ENCODE measurements at regions not wholly inside any gene's neighbourhood (a gene's known extent, or its start where the extent isn't known, plus 50 kb on each side); places are given as distances from the start of the nearest gene placed in this dataset.

DNA sequence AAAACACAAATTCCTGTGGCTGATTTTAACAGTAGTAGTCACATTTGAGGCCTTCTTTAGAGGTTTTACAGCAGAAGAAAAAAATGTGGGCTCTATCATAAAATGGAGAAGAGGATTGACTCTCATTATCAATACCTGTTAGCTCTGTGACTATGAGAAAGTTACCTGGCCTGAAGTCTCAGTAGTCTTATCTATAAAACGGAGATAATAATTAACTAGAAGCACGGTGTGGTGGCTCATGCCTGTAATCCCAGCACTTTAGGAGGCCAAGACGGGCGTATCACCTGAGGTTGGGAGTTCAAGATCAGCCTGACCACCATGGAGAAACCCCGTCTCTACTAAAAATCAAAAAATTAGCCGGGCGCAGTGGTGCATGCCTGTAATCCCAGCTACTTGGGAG, 90.4 kb upstream of the PLPPR4 start:
- Histone ChIP-seq H3K9ac (ENCODE audit: control insufficient read depth, insufficient read depth, low read length) (no peak overlapping the region), H3K4me2 (ENCODE audit: control insufficient read depth, insufficient read depth) (no peak overlapping the region), H3K36me3 (ENCODE audit: control insufficient read depth in 2 of 2, insufficient read depth in 2 of 2, low read length in 1 of 2) (no peaks in the 10 kb centered on the region), H3K4me1 (ENCODE audit: control insufficient read depth, insufficient read depth, low read length) (no peaks in the 10 kb centered on the region), H3K9me3 (replicated peaks; ENCODE audit: control insufficient read depth, insufficient read depth, low read length) (no peaks in the 10 kb centered on the region), H3K79me2 (ENCODE audit: control insufficient read depth, insufficient read depth, low read length) (no peaks in the 10 kb centered on the region), H3K27me3 (replicated peaks in 1 of 2; ENCODE audit: control insufficient read depth in 2 of 2, insufficient read depth in 2 of 2, low read length in 1 of 2) (no peaks in the 10 kb centered on the region), H3K27ac (ENCODE audit: control insufficient read depth, insufficient read depth) (no peak overlapping the region), H3K4me3 (no peak overlapping the region), H4K20me1 (ENCODE audit: control insufficient read depth, insufficient read depth) (no peaks in the 10 kb centered on the region), H2AFZ (ENCODE audit: control insufficient read depth, low read depth, low read length) (no peak overlapping the region)
- FAIRE-seq (no peak), DNase-seq (ENCODE audit: low read depth, low spot score) (no peak), ATAC-seq (no peak)
- in situ Hi-C loops (cut with MboI) (loop anchor here (10.0 kb wide), 1 partner anchor 301 kb away; no protein-coding TSS in a partner anchor), intact Hi-C loops (cut with micrococcal nuclease; ENCODE audit: unreplicated experiment) (no loop called here)
- WGBS (ENCODE audit: insufficient coverage, insufficient replicate concordance, low lambda C conversion rate, missing lambda C conversion rate) = 36% methylated on average over 7 of the region's 7 CpGs
- ChIA-PET RAD21 (ENCODE audit: unreplicated experiment) (no interaction called here), SMC1A (ENCODE audit: uncharacterized antibody, unreplicated experiment) (no interaction called here), CTCF (interaction anchor here (4.1 kb wide), 1 partner anchor 308 kb away, joined by 16 read pairs; no protein-coding TSS in a partner anchor), POLR2A (no interaction called here)
- TF ChIP-seq TCF3 (IDR thresholded peaks at IDR 0.05; ENCODE audit: borderline replicate concordance, insufficient read depth, low read depth, low read length) = no peak
- TF ChIP-seq FOS (IDR thresholded peaks at IDR 0.05; ENCODE audit: borderline replicate concordance, extremely low read depth, insufficient read length) = no peak
- TF ChIP-seq, protein P1, sequence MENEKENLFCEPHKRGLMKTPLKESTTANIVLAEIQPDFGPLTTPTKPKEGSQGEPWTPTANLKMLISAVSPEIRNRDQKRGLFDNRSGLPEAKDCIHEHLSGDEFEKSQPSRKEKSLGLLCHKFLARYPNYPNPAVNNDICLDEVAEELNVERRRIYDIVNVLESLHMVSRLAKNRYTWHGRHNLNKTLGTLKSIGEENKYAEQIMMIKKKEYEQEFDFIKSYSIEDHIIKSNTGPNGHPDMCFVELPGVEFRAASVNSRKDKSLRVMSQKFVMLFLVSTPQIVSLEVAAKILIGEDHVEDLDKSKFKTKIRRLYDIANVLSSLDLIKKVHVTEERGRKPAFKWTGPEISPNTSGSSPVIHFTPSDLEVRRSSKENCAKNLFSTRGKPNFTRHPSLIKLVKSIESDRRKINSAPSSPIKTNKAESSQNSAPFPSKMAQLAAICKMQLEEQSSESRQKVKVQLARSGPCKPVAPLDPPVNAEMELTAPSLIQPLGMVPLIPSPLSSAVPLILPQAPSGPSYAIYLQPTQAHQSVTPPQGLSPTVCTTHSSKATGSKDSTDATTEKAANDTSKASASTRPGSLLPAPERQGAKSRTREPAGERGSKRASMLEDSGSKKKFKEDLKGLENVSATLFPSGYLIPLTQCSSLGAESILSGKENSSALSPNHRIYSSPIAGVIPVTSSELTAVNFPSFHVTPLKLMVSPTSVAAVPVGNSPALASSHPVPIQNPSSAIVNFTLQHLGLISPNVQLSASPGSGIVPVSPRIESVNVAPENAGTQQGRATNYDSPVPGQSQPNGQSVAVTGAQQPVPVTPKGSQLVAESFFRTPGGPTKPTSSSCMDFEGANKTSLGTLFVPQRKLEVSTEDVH (IDR thresholded peaks at IDR 0.05; ENCODE audit: low read depth, partially characterized antibody) = no peak
- no peak for TF ChIP-seq HSF1 (IDR thresholded peaks at IDR 0.05; ENCODE audit: low read depth, low read length)
- no peak for TF ChIP-seq STAT3 (IDR thresholded peaks at IDR 0.05; ENCODE audit: low read depth, low read length)
- no peak for TF ChIP-seq EGR1 (IDR thresholded peaks at IDR 0.05; ENCODE audit: borderline replicate concordance in 1 of 2, low read depth in 2 of 2, low read length in 2 of 2)
- TF ChIP-seq HDAC2 (IDR thresholded peaks at IDR 0.05) = no peak
- no peak for TF ChIP-seq LARP7 (IDR thresholded peaks at IDR 0.05)
- TF ChIP-seq KDM1A (IDR thresholded peaks at IDR 0.05; ENCODE audit: borderline replicate concordance) = no peak
- TF ChIP-seq NFYA (IDR thresholded peaks at IDR 0.05; ENCODE audit: borderline replicate concordance, low read depth, low read length) = no peak
- TF ChIP-seq KAT2A (conservative IDR thresholded peaks at IDR 0.05; ENCODE audit: control insufficient read depth, low read depth, low read length) = no peak
- no peak for TF ChIP-seq RUNX3 (IDR thresholded peaks at IDR 0.05; ENCODE audit: low read length)
- no peak for TF ChIP-seq WRNIP1 (IDR thresholded peaks at IDR 0.05; ENCODE audit: borderline replicate concordance, low read depth, low read length)
- no TSS peak for BruUV-seq (replicated peaks)

All from GM12878 (cell line).